Kidney epithelial cell (primary cell): ENCODE measurements at regions not wholly inside any gene's neighbourhood (a gene's known extent, or its start where the extent isn't known, plus 50 kb on each side); places are given as distances from the start of the nearest gene placed in this dataset.

Source experiments
- DNase-seq: peaks from one replicate; pipeline ENCODE4 v3.0.0-alpha.2; 2010; ENCODE audit warnings: low read depth
- H3K27me3 ChIP-seq: 2 replicates; pipeline ENCODE4 v1.6.0; 2011; ENCODE audit warnings: low read length; ENCODE audit not compliant: control insufficient read depth, insufficient read depth
- H3K36me3 ChIP-seq: 2 replicates; pipeline ENCODE4 v1.5.1; 2011; ENCODE audit warnings: low read length; ENCODE audit not compliant: control insufficient read depth, insufficient read depth
- H3K4me3 ChIP-seq: 2 replicates; pipeline ENCODE4 v1.5.1; 2011; ENCODE audit warnings: low read depth, mild to moderate bottlenecking, control low read depth, low read length
- CTCF ChIP-seq: IDR thresholded peaks from 2 replicates; pipeline ENCODE4 v1.5.1; 2011; ENCODE audit warnings: mild to moderate bottlenecking, moderate library complexity, low read length, control low read depth, inconsistent platforms; ENCODE audit not compliant: insufficient read depth, poor library complexity, severe bottlenecking

- Histone ChIP-seq H3K36me3 (no peaks in the 10 kb centered on the region), H3K4me3 (no peak overlapping the region), H3K27me3 (no peaks in the 10 kb centered on the region)
- TF ChIP-seq CTCF: no peak
- DNase-seq: no peak
Observed at GRCh38 chr5:24177821-24178220, 467.0 kb downstream of the CDH10 start.

DNA sequence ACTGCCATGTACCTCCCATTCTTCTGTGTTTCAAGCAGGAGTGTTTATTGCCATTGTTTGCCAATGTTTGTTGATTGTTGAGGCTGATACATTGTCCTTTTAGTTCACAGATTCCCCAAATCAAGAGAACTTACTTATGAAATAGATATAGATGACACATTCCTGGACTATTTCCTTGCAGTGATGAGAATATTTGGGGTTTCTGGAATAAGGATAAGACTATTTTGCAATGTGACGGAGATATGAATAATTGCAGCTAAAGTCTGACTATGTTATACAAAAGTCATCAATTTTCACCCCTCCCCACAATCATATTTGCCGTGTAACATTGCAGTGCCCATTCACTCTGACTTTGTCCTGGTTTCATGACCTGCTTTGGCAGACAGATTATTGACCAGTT lies 460.8 kb downstream of the CDH10 start:
- Histone ChIP-seq H3K27me3 (no peaks in the 10 kb centered on the region), H3K36me3 (no peaks in the 10 kb centered on the region), H3K4me3 (no peak overlapping the region)
- TF ChIP-seq CTCF: no peak
- DNase-seq: no peak

DNA sequence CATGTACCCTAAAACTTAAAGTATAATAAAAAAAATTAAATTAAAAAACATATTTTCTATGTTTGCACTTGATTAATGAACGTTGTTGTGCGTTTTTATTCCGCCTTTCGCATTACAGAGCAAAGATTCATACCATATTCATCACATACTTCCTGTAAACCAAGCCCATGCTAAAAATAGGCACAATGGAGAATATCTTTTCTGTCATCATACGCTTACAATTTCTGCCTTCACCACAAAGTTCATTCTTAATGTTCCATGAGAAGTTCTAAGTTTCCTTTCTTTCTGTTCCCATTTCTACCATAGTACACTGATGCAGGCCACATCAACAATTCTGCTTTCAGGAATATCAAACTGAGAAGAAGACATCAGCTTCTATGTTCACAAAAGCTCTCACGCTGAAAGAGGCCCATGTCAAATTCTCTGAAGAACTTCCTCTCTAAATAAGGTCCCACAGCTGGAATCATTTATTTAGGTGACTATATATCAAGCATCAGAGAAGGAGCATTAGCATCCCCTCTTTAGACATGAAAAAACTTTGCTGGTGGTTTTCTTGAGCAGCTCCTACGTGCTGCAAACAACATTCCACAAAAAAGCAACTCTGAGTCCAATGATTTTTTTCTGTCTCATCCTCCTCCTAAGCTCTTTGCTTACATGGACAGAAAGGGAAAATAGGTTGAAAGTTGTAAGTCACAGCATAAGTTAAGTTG lies 456.4 kb downstream of the CDH10 start:
- Histone ChIP-seq H3K4me3 (no peak overlapping the region), H3K36me3 (no peaks in the 10 kb centered on the region), H3K27me3 (no peaks in the 10 kb centered on the region)
- no peak for TF ChIP-seq CTCF
- DNase-seq: no peak

- no peak overlapping the region for H3K4me3 ChIP-seq
- TF ChIP-seq CTCF: no peak
- no peak for DNase-seq
- no peaks in the 10 kb centered on the region for H3K27me3 ChIP-seq
- H3K36me3 ChIP-seq: no peaks in the 10 kb centered on the region
Observed at GRCh38 chr5:24196789-24197188, 448.0 kb downstream of the CDH10 start.

DNA sequence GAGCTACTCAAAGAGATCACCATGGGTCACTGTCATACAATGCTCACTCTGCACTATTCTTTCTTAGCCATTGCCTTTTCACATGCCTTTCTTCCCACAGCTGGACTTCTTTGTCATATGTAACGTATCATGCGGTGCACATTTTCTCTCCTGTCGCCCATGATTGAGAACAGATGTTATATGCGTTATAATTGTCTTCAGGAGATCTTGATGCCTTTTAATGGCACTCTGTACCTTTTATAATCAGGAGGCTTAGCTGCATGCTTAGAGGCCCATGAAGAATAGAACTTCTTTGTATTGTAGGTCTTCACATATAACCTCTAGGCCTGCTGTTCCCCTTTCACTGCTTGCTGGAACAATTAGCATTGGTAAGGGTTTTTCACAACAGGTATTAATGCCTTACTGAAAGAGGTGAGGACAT lies 436.1 kb downstream of the CDH10 start:
- no peak for TF ChIP-seq CTCF

DNA sequence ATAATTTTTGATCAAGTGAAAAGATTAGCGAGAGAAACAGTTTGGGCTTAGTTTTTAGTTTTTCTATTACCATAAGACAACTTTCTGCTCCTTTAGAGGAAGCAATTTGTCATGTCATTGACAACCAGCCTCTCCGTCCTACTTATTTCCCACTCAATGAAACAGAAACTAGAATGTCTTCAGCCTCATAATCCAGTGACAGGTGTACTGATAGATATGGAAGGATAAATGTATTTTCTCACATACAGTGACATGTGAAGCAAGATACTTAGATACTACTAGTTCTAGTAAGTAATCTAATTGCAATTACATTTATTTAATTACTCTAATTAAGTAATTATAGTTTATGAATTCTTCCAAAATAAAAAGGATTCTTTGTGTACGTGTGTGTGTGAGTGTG lies 429.7 kb downstream of the CDH10 start:
- H3K4me3 ChIP-seq: no peak overlapping the region
- no peak for TF ChIP-seq CTCF
- no peaks in the 10 kb centered on the region for H3K36me3 ChIP-seq
- H3K27me3 ChIP-seq: no peaks in the 10 kb centered on the region
- DNase-seq: no peak

More for the DNA sequence above, 436.1 kb downstream of the CDH10 start:
- Histone ChIP-seq H3K4me3 (no peak overlapping the region), H3K36me3 (no peaks in the 10 kb centered on the region), H3K27me3 (no peaks in the 10 kb centered on the region)
- no peak for DNase-seq
